ENCODE measurements at regions not wholly inside any gene's neighbourhood (a gene's known extent, or its start where the extent isn't known, plus 50 kb on each side); places are given as distances from the start of the nearest gene placed in this dataset.

- TF ChIP-seq PBX2 (CRISPR knock-in tag; IDR thresholded peaks at IDR 0.05; ENCODE audit: low read depth) (no peak), PBX2 (tag; conservative IDR thresholded peaks at IDR 0.05; ENCODE audit: low read depth) (no peak)
Observed at GRCh38 chr18:48476550-48476917, 62.3 kb upstream of the CTIF start (continued).

- ChIA-PET POLR2A (no interaction called here), CTCF (ENCODE audit: low intra/inter-chr PET ratio) (interaction anchor here (0.6 to 2.3 kb wide), 5 partner anchors 130 to 521 kb away, joined by 3 to 13 read pairs (median 4); no protein-coding TSS in a partner anchor)
- H3K27ac ChIP-seq (ENCODE audit: extremely low read depth, low read depth, low read length) = no peak overlapping the region
- H3K4me1 ChIP-seq (replicated peaks in 1 of 2; ENCODE audit: control insufficient read depth in 2 of 2, insufficient read depth in 2 of 2, low read length in 2 of 2) = no peaks in the 10 kb centered on the region; a peak in 1 of 5 replicates
- no peaks in the 10 kb centered on the region for H3K79me2 ChIP-seq (ENCODE audit: control insufficient read depth, insufficient read depth, low read length)
- WGBS (ENCODE audit: insufficient coverage, low coverage, missing lambda C conversion rate) = 0% methylated on average over 8 of the region's 8 CpGs
- no peaks in the 10 kb centered on the region for H3K9me3 ChIP-seq (replicated peaks; ENCODE audit: control insufficient read depth, insufficient read depth, low read depth, low read length)
- H3K4me3 ChIP-seq = no peak overlapping the region
- intact Hi-C loops (cut with micrococcal nuclease) = loop anchor here (1.0 to 2.0 kb wide), 2 partner anchors 129 to 188 kb away; no protein-coding TSS in a partner anchor
- FAIRE-seq (peak; percentile 84), ATAC-seq (peak; percentile 94), DNase-seq (ENCODE audit: extremely low read depth in 1 of 4, low spot score in 3 of 4) (peak; percentile 37 to 64 (median 50))
- no peak overlapping the region for H2AFZ ChIP-seq (ENCODE audit: low read depth, low read length)
- no peak overlapping the region for H3K9ac ChIP-seq (ENCODE audit: insufficient read depth in 1 of 2, low read depth in 2 of 2, low read length in 2 of 2)
- H3K4me2 ChIP-seq (ENCODE audit: insufficient read depth, low read length) = no peak overlapping the region
- H4K20me1 ChIP-seq (replicated peaks; ENCODE audit: control insufficient read depth, insufficient read depth, low read length) = 0 out of 2 replicates have a peak, but pooled peaks cover 3% of the 10 kb centered on the region
- no peaks in the 10 kb centered on the region for H3K9me1 ChIP-seq (ENCODE audit: control insufficient read depth, insufficient read depth, low read length)
- in situ Hi-C loops (cut with MboI) = loop anchor here (5.0 kb wide), 1 partner anchor 186 kb away; no protein-coding TSS in a partner anchor
- no peaks in the 10 kb centered on the region for H3K36me3 ChIP-seq (ENCODE audit: control insufficient read depth, insufficient read depth, low read length)
- BruUV-seq (replicated peaks) = no TSS peak
- peaks cover 0 to 7% of the 10 kb centered on the region in 2 experiments; a peak in 2 of 5 replicates for H3K27me3 ChIP-seq (ENCODE audit: control insufficient read depth in 2 of 2, insufficient read depth in 2 of 2, low read length in 2 of 2)
- TF ChIP-seq ZNF785 (CRISPR knock-in tag; IDR thresholded peaks at IDR 0.05) (no peak), KDM5B (IDR thresholded peaks at IDR 0.05; ENCODE audit: insufficient replicate concordance, low read depth, low read length) (no peak), ZNF133 (CRISPR knock-in tag; IDR thresholded peaks at IDR 0.05) (no peak), EP300 (IDR thresholded peaks at IDR 0.05; ENCODE audit: low read length) (no peak), RCOR1 (IDR thresholded peaks at IDR 0.05; ENCODE audit: borderline replicate concordance in 1 of 2, low read depth in 2 of 2, low read length in 2 of 2) (0 out of 4 replicates have a peak, but pooled peaks of 1 of the 2 experiments have one; percentile 8), MYNN (IDR thresholded peaks at IDR 0.05) (no peak), MYNN (CRISPR knock-in tag; IDR thresholded peaks at IDR 0.05) (no peak), SMC3 (conservative IDR thresholded peaks at IDR 0.05; ENCODE audit: insufficient read depth, low read depth, low read length) (peak; percentile 72), DEAF1 (CRISPR knock-in tag; IDR thresholded peaks at IDR 0.05) (peak; percentile 75), ARHGAP35 (IDR thresholded peaks at IDR 0.05; ENCODE audit: partially characterized antibody) (no peak), WHSC1 (IDR thresholded peaks at IDR 0.05; ENCODE audit: low read length) (no peak), MCM2 (IDR thresholded peaks at IDR 0.05; ENCODE audit: low read depth) (no peak), RBM15 (IDR thresholded peaks at IDR 0.05; ENCODE audit: insufficient read depth, low read length) (no peak)
Observed at GRCh38 chr18:48475635-48476549, 62.9 kb upstream of the CTIF start.

Data from K562 (cell line).